HUES48 (cell line): ENCODE measurements at regions not wholly inside any gene's neighbourhood (a gene's known extent, or its start where the extent isn't known, plus 50 kb on each side); places are given as distances from the start of the nearest gene placed in this dataset.

Source experiments
- H3K27ac ChIP-seq: one replicate; pipeline ENCODE4 v1.7.0; 2013; ENCODE audit warnings: low read depth, low read length, inconsistent platforms
- H3K27me3 ChIP-seq: 2 replicates; pipeline ENCODE4 v1.6.1; 2013; ENCODE audit warnings: mild to moderate bottlenecking, low read length; ENCODE audit not compliant: control insufficient read depth, insufficient read depth
- H3K36me3 ChIP-seq: 2 replicates; pipeline ENCODE4 v1.6.1; 2013; ENCODE audit warnings: low read length; ENCODE audit not compliant: control insufficient read depth, insufficient read depth
- H3K4me1 ChIP-seq: 2 replicates; pipeline ENCODE4 v1.6.1; 2013; ENCODE audit warnings: mild to moderate bottlenecking, low read length; ENCODE audit not compliant: control insufficient read depth, insufficient read depth
- H3K4me3 ChIP-seq: 2 replicates; pipeline ENCODE4 v1.5.1; 2013; ENCODE audit warnings: mild to moderate bottlenecking, low read depth, low read length
- H3K9ac ChIP-seq: 2 replicates; pipeline ENCODE4 v1.6.1; 2013; ENCODE audit warnings: mild to moderate bottlenecking, low read depth, low read length, moderate library complexity
- H3K9me3 ChIP-seq: 2 replicates; pipeline ENCODE4 v1.6.1; 2013; ENCODE audit warnings: low read length; ENCODE audit not compliant: control insufficient read depth, insufficient read depth

- H3K4me3 ChIP-seq: no peak overlapping the region
- no peak overlapping the region for H3K9ac ChIP-seq
- no peaks in the 10 kb centered on the region for H3K4me1 ChIP-seq
- no peaks in the 10 kb centered on the region for H3K27me3 ChIP-seq
- H3K27ac ChIP-seq: no peak overlapping the region
- no peaks in the 10 kb centered on the region for H3K36me3 ChIP-seq
- H3K9me3 ChIP-seq: no peaks in the 10 kb centered on the region
Observed at GRCh38 chr4:158080354-158080753, 92.5 kb downstream of the GASK1B start.

GRCh38 chr4:158079661-158080060 is 93.2 kb downstream of the GASK1B start:
- H3K9ac ChIP-seq: no peak overlapping the region
- no peaks in the 10 kb centered on the region for H3K27me3 ChIP-seq
- no peaks in the 10 kb centered on the region for H3K36me3 ChIP-seq
- no peak overlapping the region for H3K4me3 ChIP-seq
- no peaks in the 10 kb centered on the region for H3K4me1 ChIP-seq
- no peak overlapping the region for H3K27ac ChIP-seq
- H3K9me3 ChIP-seq: no peaks in the 10 kb centered on the region

- Histone ChIP-seq H3K9ac (no peak overlapping the region), H3K27me3 (no peaks in the 10 kb centered on the region), H3K27ac (no peak overlapping the region), H3K4me1 (no peaks in the 10 kb centered on the region), H3K36me3 (no peaks in the 10 kb centered on the region), H3K9me3 (no peaks in the 10 kb centered on the region), H3K4me3 (no peak overlapping the region)
Observed at GRCh38 chr4:158077835-158078234, 95.0 kb downstream of the GASK1B start.

GRCh38 chr4:158074851-158075250 is 98.0 kb downstream of the GASK1B start:
- Histone ChIP-seq H3K4me1 (no peaks in the 10 kb centered on the region), H3K27me3 (no peaks in the 10 kb centered on the region), H3K27ac (no peak overlapping the region), H3K36me3 (no peaks in the 10 kb centered on the region), H3K9me3 (no peaks in the 10 kb centered on the region), H3K4me3 (no peak overlapping the region), H3K9ac (no peak overlapping the region)

GRCh38 chr4:158071931-158072330 is 100.9 kb downstream of the GASK1B start:
- no peaks in the 10 kb centered on the region for H3K9me3 ChIP-seq
- H3K4me1 ChIP-seq: no peaks in the 10 kb centered on the region
- H3K4me3 ChIP-seq: no peak overlapping the region
- no peak overlapping the region for H3K27ac ChIP-seq
- no peaks in the 10 kb centered on the region for H3K36me3 ChIP-seq
- no peak overlapping the region for H3K9ac ChIP-seq
- H3K27me3 ChIP-seq: no peaks in the 10 kb centered on the region

GRCh38 chr4:158068068-158068467 is 104.8 kb downstream of the GASK1B start:
- Histone ChIP-seq H3K4me3 (no peak overlapping the region), H3K9me3 (no peaks in the 10 kb centered on the region), H3K36me3 (no peaks in the 10 kb centered on the region), H3K27ac (no peak overlapping the region), H3K9ac (no peak overlapping the region), H3K27me3 (no peaks in the 10 kb centered on the region), H3K4me1 (no peaks in the 10 kb centered on the region)

- Histone ChIP-seq H3K27me3 (no peaks in the 10 kb centered on the region), H3K4me1 (no peaks in the 10 kb centered on the region), H3K9ac (no peak overlapping the region), H3K36me3 (no peaks in the 10 kb centered on the region), H3K9me3 (no peaks in the 10 kb centered on the region), H3K4me3 (no peak overlapping the region), H3K27ac (no peak overlapping the region)
Observed at GRCh38 chr4:158067646-158068045, 105.2 kb downstream of the GASK1B start.

- Histone ChIP-seq H3K27ac (no peak overlapping the region), H3K9ac (no peak overlapping the region), H3K27me3 (no peaks in the 10 kb centered on the region), H3K4me3 (no peak overlapping the region), H3K9me3 (no peaks in the 10 kb centered on the region), H3K4me1 (no peaks in the 10 kb centered on the region), H3K36me3 (no peaks in the 10 kb centered on the region)
Observed at GRCh38 chr4:158065603-158066002, 107.2 kb downstream of the GASK1B start.

GRCh38 chr4:158065176-158065575 is 107.6 kb downstream of the GASK1B start:
- Histone ChIP-seq H3K36me3 (no peaks in the 10 kb centered on the region), H3K9ac (no peak overlapping the region), H3K4me1 (no peaks in the 10 kb centered on the region), H3K27ac (no peak overlapping the region), H3K27me3 (no peaks in the 10 kb centered on the region), H3K4me3 (no peak overlapping the region), H3K9me3 (no peaks in the 10 kb centered on the region)

GRCh38 chr4:158056689-158057245 is 116.1 kb downstream of the GASK1B start:
- no peak overlapping the region for H3K27ac ChIP-seq
- H3K27me3 ChIP-seq: no peaks in the 10 kb centered on the region
- no peak overlapping the region for H3K9ac ChIP-seq
- H3K4me1 ChIP-seq: no peaks in the 10 kb centered on the region
- no peak overlapping the region for H3K4me3 ChIP-seq
- H3K36me3 ChIP-seq: no peaks in the 10 kb centered on the region
- H3K9me3 ChIP-seq: no peaks in the 10 kb centered on the region

GRCh38 chr4:158055668-158056067 is 117.2 kb downstream of the GASK1B start:
- no peaks in the 10 kb centered on the region for H3K4me1 ChIP-seq
- no peaks in the 10 kb centered on the region for H3K36me3 ChIP-seq
- H3K27me3 ChIP-seq: no peaks in the 10 kb centered on the region
- H3K27ac ChIP-seq: no peak overlapping the region
- no peaks in the 10 kb centered on the region for H3K9me3 ChIP-seq
- H3K4me3 ChIP-seq: no peak overlapping the region
- H3K9ac ChIP-seq: no peak overlapping the region

- no peak overlapping the region for H3K9ac ChIP-seq
- no peaks in the 10 kb centered on the region for H3K9me3 ChIP-seq
- no peaks in the 10 kb centered on the region for H3K27me3 ChIP-seq
- H3K4me1 ChIP-seq: no peaks in the 10 kb centered on the region
- no peak overlapping the region for H3K4me3 ChIP-seq
- H3K36me3 ChIP-seq: no peaks in the 10 kb centered on the region
- no peak overlapping the region for H3K27ac ChIP-seq
Observed at GRCh38 chr4:158053801-158054200, 119.0 kb downstream of the GASK1B start.
